ENCODE measurements at regions not wholly inside any gene's neighbourhood (a gene's known extent, or its start where the extent isn't known, plus 50 kb on each side); places are given as distances from the start of the nearest gene placed in this dataset.

DNA sequence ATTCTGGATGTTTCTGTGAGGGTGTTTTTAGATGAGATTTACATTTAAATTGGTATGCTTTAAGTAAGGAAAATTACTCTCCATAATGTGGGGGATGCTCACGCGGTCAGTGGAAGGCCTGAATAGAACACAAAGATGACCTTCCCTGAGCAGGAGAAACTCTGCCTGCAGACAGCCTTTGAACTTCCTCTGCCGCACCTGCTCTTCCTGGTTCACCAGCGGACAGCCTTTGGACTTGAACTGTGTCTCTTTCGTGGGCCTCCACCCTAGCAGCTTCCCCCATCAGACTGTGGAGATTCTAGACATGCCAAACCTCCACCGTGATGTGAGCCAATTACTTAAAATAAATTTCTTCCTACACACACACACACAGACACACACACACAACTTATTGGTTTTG is 210.7 kb downstream of the EFCAB11 start:
- no peaks in the 10 kb centered on the region for H3K79me2 ChIP-seq (ENCODE audit: insufficient read depth, low read depth)
- H3K4me2 ChIP-seq: no peak overlapping the region
- H3K36me3 ChIP-seq (ENCODE audit: insufficient read depth): no peaks in the 10 kb centered on the region
- H2AFZ ChIP-seq (ENCODE audit: low read depth): no peak overlapping the region
- H3K4me3 ChIP-seq (IDR thresholded peaks at IDR 0.05; ENCODE audit: insufficient read depth, low read depth, low read length): no peak overlapping the region
- no peaks in the 10 kb centered on the region for H3K4me1 ChIP-seq (ENCODE audit: low read depth, poor library complexity, severe bottlenecking)
- TF ChIP-seq, protein P1, sequence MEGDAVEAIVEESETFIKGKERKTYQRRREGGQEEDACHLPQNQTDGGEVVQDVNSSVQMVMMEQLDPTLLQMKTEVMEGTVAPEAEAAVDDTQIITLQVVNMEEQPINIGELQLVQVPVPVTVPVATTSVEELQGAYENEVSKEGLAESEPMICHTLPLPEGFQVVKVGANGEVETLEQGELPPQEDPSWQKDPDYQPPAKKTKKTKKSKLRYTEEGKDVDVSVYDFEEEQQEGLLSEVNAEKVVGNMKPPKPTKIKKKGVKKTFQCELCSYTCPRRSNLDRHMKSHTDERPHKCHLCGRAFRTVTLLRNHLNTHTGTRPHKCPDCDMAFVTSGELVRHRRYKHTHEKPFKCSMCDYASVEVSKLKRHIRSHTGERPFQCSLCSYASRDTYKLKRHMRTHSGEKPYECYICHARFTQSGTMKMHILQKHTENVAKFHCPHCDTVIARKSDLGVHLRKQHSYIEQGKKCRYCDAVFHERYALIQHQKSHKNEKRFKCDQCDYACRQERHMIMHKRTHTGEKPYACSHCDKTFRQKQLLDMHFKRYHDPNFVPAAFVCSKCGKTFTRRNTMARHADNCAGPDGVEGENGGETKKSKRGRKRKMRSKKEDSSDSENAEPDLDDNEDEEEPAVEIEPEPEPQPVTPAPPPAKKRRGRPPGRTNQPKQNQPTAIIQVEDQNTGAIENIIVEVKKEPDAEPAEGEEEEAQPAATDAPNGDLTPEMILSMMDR (conservative IDR thresholded peaks at IDR 0.05; ENCODE audit: low read depth, low read length): no peak
- no peaks in the 10 kb centered on the region for H4K20me1 ChIP-seq (ENCODE audit: insufficient read depth)
- H3K27ac ChIP-seq: no peak overlapping the region
- H3K9ac ChIP-seq: no peak overlapping the region
- no peaks in the 10 kb centered on the region for H3K27me3 ChIP-seq (ENCODE audit: insufficient read depth, low read depth)

DNA sequence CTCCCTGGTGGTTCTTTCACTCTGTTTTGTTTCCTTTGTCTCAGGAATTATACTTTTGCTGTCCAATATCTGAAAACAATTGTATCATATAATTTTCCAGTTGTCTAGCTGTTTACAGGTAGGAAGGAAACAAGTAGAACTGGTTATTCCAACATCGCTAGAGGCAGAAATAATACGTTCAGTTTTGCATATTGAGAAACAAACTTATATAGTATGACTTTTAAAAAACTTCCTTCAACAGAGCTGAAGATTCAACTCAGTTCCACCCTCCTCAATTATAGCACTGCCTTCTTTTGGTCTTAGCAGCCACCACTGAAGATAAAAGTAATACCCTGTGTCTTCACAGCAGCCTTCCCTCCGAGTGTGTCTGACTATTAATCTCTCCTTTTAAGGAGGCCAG is 214.3 kb downstream of the EFCAB11 start:
- TF ChIP-seq, protein P1 (conservative IDR thresholded peaks at IDR 0.05; ENCODE audit: low read depth, low read length): no peak
- no peaks in the 10 kb centered on the region for H3K36me3 ChIP-seq (ENCODE audit: insufficient read depth)
- H3K27me3 ChIP-seq (ENCODE audit: insufficient read depth, low read depth): no peaks in the 10 kb centered on the region
- H3K27ac ChIP-seq: no peak overlapping the region
- H3K4me1 ChIP-seq (ENCODE audit: low read depth, poor library complexity, severe bottlenecking): no peaks in the 10 kb centered on the region
- H3K4me3 ChIP-seq (IDR thresholded peaks at IDR 0.05; ENCODE audit: insufficient read depth, low read depth, low read length): no peak overlapping the region
- no peaks in the 10 kb centered on the region for H3K79me2 ChIP-seq (ENCODE audit: insufficient read depth, low read depth)
- no peak overlapping the region for H3K4me2 ChIP-seq
- H2AFZ ChIP-seq (ENCODE audit: low read depth): no peak overlapping the region
- no peak overlapping the region for H3K9ac ChIP-seq
- H4K20me1 ChIP-seq (ENCODE audit: insufficient read depth): no peaks in the 10 kb centered on the region

DNA sequence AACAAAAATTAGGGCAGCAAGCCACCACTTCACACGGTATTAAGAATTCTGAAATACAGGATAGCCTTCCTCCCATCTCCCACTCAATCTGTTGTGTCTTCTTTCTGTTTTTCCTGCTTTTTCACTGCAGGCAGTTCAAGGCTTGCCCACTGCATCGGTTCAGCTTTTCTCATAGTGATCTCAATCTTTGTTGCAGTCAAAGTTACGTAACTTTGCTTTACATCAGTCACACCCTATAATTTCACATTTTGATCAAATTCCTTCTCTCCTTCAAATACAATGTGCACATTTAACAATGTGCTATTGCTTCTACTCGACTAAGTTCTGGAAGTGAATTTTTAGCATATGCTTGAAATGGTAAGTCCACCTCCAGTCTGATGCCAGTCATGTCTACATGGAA is 217.6 kb downstream of the EFCAB11 start:
- TF ChIP-seq, protein P1 (conservative IDR thresholded peaks at IDR 0.05; ENCODE audit: low read depth, low read length): no peak
- Histone ChIP-seq H3K4me1 (ENCODE audit: low read depth, poor library complexity, severe bottlenecking) (no peaks in the 10 kb centered on the region), H3K79me2 (ENCODE audit: insufficient read depth, low read depth) (no peaks in the 10 kb centered on the region), H4K20me1 (ENCODE audit: insufficient read depth) (no peaks in the 10 kb centered on the region), H3K9ac (no peak overlapping the region), H3K27me3 (ENCODE audit: insufficient read depth, low read depth) (no peaks in the 10 kb centered on the region), H3K4me2 (no peak overlapping the region), H3K27ac (no peak overlapping the region), H3K36me3 (ENCODE audit: insufficient read depth) (no peaks in the 10 kb centered on the region), H2AFZ (ENCODE audit: low read depth) (no peak overlapping the region), H3K4me3 (IDR thresholded peaks at IDR 0.05; ENCODE audit: insufficient read depth, low read depth, low read length) (no peak overlapping the region)

DNA sequence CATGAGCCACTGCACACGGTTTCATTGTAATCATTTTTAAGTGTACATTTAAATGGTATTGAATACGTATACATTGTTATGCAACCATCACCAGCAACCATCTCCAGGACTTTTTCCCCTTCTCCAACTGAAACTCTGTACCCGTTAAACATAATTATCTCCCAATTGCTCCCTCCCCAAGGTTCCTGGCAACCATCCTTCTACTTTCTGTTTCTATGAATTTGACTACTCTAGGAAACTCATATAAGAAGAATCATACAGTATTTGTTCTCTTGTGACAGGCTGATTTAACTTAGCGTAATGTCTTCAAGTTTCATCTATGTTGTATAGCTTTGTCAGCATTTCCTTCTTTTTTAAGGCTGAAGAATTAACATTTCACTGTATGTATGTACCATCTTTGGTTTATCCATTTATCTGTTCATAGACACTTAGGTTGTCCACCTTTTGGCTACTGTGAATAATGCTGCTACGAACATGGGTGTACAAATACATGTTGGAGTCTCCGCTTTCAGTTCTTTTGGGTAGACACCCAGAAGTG is 223.1 kb downstream of the EFCAB11 start:
- Histone ChIP-seq H3K4me2 (no peak overlapping the region), H3K79me2 (ENCODE audit: insufficient read depth, low read depth) (no peaks in the 10 kb centered on the region), H3K27ac (no peak overlapping the region), H3K27me3 (ENCODE audit: insufficient read depth, low read depth) (no peaks in the 10 kb centered on the region), H2AFZ (ENCODE audit: low read depth) (no peak overlapping the region), H3K4me1 (ENCODE audit: low read depth, poor library complexity, severe bottlenecking) (no peaks in the 10 kb centered on the region), H4K20me1 (ENCODE audit: insufficient read depth) (no peaks in the 10 kb centered on the region), H3K36me3 (ENCODE audit: insufficient read depth) (no peaks in the 10 kb centered on the region), H3K9ac (no peak overlapping the region), H3K4me3 (IDR thresholded peaks at IDR 0.05; ENCODE audit: insufficient read depth, low read depth, low read length) (no peak overlapping the region)
- TF ChIP-seq, protein P1 (conservative IDR thresholded peaks at IDR 0.05; ENCODE audit: low read depth, low read length): no peak
